CD4-positive, alpha-beta T cell treated with Interleukin-15 for 4 hours (primary cell): ENCODE measurements at regions not wholly inside any gene's neighbourhood (a gene's known extent, or its start where the extent isn't known, plus 50 kb on each side); places are given as distances from the start of the nearest gene placed in this dataset.

ENCODE experiments used
- DNase-seq: peaks from one replicate; pipeline ENCODE4 v3.0.0-alpha.2; 2020; ENCODE audit warnings: low spot score

DNA sequence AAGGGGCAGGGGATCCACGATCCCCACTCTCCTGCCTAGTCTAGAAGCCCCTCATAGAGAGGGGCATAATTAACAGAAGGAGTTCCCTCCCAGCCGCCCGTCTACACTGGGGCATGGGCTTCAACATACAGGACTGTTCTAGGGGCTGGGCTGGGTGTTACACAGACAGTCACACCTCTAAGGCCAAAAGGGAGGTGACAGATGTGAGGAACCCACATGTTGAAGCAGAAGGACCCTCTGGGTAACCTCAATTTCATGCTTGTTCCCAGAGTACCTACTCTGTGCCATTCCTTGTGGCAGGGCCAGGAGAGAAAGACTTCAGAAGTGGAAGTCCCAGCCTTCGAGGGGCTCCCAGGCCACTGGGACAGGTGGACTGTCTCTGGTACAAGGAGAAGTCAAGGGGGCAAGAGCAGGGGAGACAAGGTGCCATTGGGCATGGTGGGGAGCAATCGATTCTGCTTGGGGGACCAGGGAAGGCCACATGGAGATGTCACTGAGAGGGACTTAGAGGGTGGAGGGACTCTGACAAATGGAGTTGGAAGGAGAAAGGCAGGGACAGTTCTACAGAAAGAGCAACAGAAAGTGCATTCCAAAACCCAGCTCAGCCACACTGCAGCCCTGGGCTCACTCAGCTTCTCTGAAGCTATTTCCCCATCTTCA lies 71.3 kb downstream of the CPN2 start:
- no peak for DNase-seq

DNA sequence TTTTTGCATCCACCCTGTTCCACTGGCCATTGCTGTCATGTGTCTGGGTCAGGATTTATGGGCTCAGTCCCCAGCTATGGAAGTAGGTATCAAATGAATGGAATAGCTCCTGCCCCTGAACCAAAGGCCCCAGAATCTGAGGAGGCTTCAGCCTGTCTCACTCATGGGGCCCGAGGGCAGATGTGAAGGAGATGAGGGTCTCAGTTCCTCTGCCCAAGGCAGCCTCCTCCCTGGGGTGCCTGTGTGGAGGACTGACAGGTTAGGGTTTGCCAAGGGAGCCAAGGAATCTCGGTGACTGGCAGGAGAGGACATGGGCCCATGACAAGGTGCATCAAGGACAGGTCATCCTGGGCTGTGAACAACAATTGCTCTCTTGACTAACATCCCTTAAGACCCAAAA lies 70.4 kb downstream of the CPN2 start:
- DNase-seq, result no peak

DNA sequence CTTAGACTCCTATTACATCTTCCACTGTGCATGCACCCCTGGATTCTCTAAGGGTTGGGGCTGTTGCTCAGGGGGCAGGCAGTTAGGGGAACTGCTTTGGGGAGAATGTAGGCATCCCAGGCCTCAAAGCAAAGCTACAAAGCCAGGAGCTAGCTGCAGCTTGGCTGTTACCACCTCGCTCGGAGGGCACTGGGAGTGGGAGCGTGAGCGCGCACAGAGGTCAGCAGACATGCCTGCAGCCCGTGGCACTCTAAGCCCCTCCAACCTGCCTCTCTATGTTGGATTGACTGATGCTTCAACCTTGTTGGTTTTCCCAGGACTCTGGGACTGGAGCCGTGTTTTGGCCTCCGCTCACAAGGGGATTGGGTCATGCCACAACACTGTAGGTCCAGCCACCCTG lies 69.8 kb downstream of the CPN2 start:
- no peak for DNase-seq

DNA sequence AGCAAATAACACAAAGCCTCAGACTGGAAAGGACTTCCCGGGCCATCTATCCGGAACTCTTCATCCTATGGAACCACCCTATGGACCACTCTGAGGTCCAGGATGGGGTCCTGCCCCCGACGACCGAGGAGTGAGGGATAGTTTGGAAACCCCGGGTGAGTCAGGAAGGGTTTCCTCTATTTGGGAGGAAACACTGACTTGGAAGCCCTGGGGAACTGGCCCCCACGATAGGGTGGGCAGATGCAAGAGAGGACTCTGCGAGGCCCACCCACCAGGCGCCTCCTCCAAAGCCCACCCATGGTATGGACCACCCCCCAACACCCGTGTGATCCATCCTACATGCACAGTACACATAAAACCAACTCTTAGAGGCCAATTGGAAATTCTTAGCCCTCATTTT lies 69.4 kb downstream of the CPN2 start:
- no peak for DNase-seq

DNA sequence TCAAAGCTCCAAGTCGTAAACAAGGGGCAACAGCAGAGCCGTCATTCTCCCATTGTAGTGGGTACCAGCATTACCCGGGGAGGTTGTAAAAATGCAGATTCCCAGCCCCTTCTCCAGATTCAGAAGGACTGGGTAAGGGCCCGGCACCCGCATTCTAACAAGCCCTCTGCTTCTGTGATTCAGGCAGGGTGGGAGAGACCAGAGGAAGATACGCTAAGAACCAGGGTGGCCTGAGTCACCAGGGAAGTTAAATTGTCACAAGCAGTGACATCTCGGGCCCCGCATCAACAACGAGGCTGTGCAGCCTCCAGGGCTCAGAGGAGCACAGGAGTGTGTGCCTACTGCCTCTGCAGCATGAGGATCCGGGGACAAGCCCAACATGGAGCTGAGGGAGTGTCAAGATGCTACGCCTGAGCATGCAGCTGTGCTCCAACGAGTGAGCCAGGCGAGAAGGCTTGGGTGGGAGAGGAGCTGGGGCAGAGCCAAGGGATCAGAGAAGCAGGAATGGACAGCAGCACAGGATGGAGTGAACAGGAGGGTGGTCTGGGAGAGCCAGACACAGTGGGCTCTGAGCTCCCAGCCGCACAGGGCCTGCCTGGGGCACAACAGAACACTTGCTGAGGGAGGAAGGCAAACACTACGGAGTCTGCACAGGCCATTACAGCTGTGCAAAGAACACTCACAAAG lies 68.5 kb downstream of the CPN2 start:
- DNase-seq, result no peak

DNA sequence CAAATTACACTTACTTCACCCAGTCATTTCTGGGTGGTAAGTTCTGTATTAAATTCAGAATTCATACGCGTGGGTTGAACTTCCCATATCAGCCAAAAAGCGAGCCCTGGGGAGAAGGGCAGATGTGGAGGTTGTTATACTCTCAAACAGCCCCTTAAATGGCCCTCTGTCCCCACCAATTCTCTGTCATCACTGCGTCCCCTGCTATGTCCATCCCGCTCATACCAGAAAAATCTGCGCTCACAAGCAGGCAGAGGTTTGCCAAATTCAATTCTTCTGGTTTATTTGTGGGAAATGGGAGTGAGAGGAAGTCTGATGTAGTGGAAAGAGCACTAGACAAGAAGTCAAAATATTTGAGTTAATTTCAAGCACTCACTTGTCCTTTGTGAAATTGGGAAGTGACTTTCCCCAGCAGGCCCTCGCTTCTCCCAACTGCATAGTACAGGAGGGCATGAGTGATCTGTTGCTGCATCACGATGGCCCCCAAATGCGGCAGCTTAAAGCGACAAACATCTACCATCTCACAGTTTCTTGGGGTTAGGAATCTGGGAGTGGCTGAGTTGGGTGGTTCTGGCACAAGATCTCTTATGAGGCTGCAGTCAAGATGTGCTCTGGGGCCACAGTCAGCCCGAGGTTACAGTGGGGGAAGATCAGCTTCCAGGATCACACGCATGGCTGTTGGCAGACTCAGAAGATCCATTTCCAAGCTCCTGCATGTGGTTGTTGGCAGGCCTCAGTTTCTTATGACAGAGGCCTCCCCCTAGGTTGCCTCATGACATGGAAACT lies 67.7 kb downstream of the CPN2 start:
- no peak for DNase-seq

DNA sequence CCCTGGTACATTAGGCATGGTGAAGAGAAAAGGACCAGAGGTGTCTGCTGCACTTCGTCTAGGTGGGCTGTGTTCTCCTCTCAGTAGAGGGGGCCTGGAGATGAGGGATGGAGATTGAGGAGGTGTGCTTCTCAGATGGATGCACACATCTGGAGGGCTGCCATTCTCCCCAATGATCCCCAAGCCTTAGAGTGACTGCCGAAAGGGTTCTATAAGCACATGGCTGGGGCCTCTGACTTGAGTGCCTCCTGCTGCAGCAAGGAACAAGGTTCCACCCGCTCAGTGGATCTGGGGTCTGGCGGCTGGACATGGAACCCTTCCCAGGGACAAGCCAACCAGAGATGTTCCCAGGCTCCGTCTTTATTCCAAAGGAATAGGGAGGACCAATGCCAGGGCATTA lies 66.8 kb downstream of the CPN2 start:
- DNase-seq, result no peak

DNA sequence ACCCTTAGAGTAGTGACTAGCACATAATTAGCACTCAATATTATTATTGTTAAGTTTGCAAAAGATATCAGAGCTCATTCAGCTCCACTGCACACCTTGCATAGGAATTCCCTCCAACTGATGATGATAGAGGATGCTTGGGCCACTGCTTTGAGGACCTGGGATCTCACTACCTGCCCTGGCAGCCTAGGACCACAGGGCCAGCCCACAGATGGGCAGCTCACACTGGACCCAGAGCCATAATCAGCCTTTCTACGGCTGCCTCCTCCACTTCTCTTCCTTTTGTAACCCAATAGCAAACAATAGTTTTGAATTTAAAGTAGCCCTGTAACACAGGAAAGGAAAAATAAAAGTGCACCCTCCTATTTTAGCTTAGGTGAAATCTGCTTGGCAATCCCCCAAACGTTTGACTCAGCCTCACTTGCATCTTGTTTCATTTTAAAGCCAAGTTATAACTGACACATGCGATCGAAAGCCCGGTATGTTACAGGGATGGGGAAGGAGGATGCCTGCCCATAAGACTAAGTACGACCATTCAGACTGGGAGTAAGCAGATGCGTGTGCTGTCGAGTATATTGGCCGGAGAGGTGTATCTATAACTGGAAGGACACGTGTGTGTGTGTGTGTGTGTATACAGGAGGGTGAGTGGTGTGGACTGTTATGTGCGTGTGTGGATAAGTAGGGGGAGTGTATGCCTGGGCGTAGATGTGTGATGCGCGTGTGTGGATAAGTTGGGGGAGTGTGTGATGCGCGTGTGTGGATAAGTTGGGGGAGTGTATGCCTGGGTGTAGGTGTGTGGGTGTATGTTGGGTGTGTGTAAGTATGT lies 65.9 kb downstream of the CPN2 start:
- DNase-seq, result no peak

DNA sequence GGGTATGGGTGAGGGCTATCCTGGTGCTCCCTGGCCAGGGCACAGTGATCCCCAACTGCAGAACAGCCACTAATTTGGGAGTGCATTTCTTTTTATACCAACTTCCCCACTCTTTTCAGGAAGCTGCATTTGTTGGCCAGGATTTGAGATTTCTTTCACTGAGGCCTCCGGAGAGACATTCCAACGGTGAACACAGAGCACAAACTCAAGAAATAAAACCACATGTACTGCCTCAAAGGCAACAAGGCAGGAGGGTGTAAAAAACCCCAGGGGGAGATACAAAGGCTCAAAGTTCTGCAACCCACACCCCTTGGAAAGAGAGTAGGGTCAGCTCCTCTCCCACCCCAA lies 65.3 kb downstream of the CPN2 start:
- DNase-seq, result no peak

DNA sequence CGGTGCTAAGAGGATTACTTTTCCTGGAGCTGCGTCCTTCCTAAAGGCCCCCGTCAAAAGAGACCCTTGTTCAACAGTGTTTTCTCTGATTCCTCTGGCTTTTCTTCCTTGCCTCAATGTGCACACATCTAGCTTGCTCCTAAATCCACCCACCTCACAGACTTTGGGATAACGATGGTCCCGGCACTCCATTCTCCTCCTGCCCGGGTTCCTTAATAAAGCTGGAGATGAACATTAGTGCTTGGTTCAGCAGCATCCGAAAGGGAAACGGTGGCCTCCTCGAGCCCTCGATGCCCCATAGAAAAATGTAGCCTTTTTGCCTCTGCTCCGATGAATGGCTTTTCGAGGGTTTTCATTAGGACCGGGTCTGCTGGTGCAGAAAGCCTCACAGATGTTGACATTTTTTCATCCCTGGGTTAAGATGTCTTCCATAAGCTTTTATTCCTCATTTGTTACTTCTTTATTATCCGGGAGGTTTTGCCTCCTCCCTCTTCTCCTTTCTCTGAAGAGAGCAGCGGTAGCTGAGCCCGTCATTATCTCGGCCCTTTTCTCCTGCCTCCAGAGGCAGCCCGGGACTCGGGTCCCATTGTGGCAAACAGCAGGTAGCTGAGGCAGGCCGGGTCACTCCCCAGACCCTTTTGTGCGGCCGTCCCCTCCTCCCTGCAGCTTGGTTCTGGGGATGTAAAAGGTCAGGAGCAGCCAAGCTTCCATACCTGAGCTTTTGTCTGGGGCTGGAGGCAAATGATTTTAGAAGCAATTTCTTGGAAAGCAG lies 64.6 kb downstream of the CPN2 start:
- no peak for DNase-seq

DNA sequence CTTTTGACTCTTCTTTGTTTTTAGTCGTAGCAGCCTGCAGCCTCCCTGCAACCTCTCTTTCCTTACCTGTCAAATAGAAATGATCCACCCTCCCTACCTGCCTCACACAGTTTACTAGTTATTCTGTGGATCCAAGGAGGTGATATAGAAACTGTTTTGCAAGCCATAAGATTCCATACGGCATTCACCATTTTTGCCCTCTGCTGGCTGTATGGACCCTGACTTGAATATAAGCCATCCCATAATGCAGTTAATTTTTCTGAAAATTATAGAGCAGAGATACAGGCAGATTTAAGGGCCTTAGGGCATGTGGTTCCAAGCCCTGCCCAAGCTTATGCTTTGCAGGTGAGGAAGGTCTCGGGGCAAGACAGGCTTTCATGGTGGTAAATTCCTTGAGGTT lies 63.8 kb downstream of the CPN2 start:
- no peak for DNase-seq

DNA sequence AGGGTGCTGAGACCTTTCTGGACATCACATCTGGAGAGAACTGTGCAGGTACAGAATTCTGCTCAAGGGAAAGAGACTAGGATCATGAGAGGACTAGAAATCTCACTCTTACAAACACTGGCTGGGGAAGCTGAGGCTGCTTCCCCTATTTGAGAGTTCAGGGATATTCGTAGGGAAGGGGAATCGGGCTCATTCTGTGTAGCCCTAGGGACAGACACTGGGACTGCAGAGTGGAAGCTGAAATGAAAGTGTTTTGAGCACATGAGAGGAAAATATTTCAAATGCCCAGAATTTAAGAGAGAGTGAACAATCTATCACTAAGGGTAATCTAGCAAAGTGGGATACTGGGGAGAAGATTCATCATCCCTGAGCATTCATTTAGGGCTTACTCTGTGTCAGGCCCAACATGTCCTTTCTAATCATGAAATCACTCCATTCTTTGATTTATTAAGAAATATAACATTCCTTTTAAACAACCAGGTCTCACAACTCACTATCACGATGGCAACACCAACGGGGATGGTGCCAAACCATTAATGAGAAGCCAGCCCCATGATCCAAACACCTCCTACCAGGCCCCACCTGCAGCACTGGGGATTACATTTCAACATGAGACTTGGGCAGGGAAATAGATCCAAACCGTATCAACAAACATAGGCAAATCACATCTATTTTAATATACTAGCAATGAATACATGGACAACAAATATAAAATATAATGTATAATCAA lies 63.0 kb downstream of the CPN2 start:
- no peak for DNase-seq
